ENCODE measurements at regions not wholly inside any gene's neighbourhood (a gene's known extent, or its start where the extent isn't known, plus 50 kb on each side); places are given as distances from the start of the nearest gene placed in this dataset.

GRCh38 chr11:133706925-133707794 lies 138.2 kb downstream of the SPATA19 start:
- H3K9me3 Mint-ChIP-seq: no peaks in the 10 kb centered on the region
- H3K36me3 Mint-ChIP-seq (ENCODE audit: insufficient read depth in 1 of 3, low read depth in 3 of 3): no peaks in the 10 kb centered on the region
- no peak overlapping the region for H3K56ac ChIP-seq (ENCODE audit: insufficient read length, low read depth, low read length)
- no peak overlapping the region for H3K9ac ChIP-seq (ENCODE audit: extremely low read depth, insufficient read length, low read length)
- no peak overlapping the region for H2BK20ac ChIP-seq (ENCODE audit: low read depth, low read length, poor library complexity, severe bottlenecking)
- H2AK5ac ChIP-seq (ENCODE audit: insufficient read length, low read length): no peak overlapping the region
- H3K4me3 Mint-ChIP-seq: no peak overlapping the region
- H3T11ph ChIP-seq (ENCODE audit: low read length): no peak overlapping the region
- H3K27ac Mint-ChIP-seq: no peak overlapping the region
- H3K4me1 Mint-ChIP-seq: peaks cover 9 to 16% of the 10 kb centered on the region in 2 experiments
- H2AFZ ChIP-seq (ENCODE audit: low read length): no peak overlapping the region
- H2BK12ac ChIP-seq (ENCODE audit: insufficient read length, low read depth, low read length): no peak overlapping the region
- no peak overlapping the region for H2BK15ac ChIP-seq (ENCODE audit: low read depth, low read length)
- H3K79me1 ChIP-seq (ENCODE audit: insufficient read depth, low read depth, low read length, poor library complexity, severe bottlenecking): no peaks in the 10 kb centered on the region
- H3K27ac ChIP-seq (ENCODE audit: insufficient read length, low read depth, low read length): no peak overlapping the region
- no peaks in the 10 kb centered on the region for H4K20me1 ChIP-seq (ENCODE audit: control insufficient read depth, insufficient read depth, insufficient read length)
- H3K14ac ChIP-seq (ENCODE audit: insufficient read depth, low read length): no peak overlapping the region
- no peak for TF ChIP-seq CTCF (conservative IDR thresholded peaks at IDR 0.05)
- no peak overlapping the region for H3K4me2 ChIP-seq (ENCODE audit: insufficient read depth, insufficient read length, low read length)
- no peak overlapping the region for H4K5ac ChIP-seq (ENCODE audit: insufficient read length, low read depth, low read length)
- H3K27me3 Mint-ChIP-seq (ENCODE audit: low read depth): peaks cover 3% of the 10 kb centered on the region; the same call in 1 of the 2 replicates
- H3K4ac ChIP-seq (ENCODE audit: low read depth, low read length): no peak overlapping the region
- no peak for DNase-seq
- no peak overlapping the region for H2BK5ac ChIP-seq (ENCODE audit: insufficient read length, low read length)
- no peaks in the 10 kb centered on the region for H3K9me3 ChIP-seq (ENCODE audit: control insufficient read depth, low read depth, low read length)
- no peaks in the 10 kb centered on the region for H3K23me2 ChIP-seq (ENCODE audit: insufficient read length, low read depth, low read length, poor library complexity, severe bottlenecking)
- H2BK120ac ChIP-seq (ENCODE audit: low read depth, low read length, poor library complexity, severe bottlenecking): no peak overlapping the region
- H3K79me2 ChIP-seq (ENCODE audit: insufficient read depth, low read length): no peaks in the 10 kb centered on the region
- no peaks in the 10 kb centered on the region for H3K27me3 ChIP-seq (ENCODE audit: insufficient read depth, low read length)
- no peak overlapping the region for H4K91ac ChIP-seq (ENCODE audit: insufficient read length, low read depth, low read length)
- no peak overlapping the region for H3K23ac ChIP-seq (ENCODE audit: insufficient read length, low read depth, low read length)
- H3K4me1 ChIP-seq (ENCODE audit: insufficient read depth, low read length): peaks cover 9% of the 10 kb centered on the region; the same call in 1 of the 2 replicates
- no peak overlapping the region for H4K8ac ChIP-seq (replicated peaks; ENCODE audit: insufficient read length, low read depth, low read length)
- no peak overlapping the region for H3K18ac ChIP-seq (ENCODE audit: insufficient read length, low read depth, low read length)

Data from H9 (cell line).